ENCODE measurements at regions not wholly inside any gene's neighbourhood (a gene's known extent, or its start where the extent isn't known, plus 50 kb on each side); places are given as distances from the start of the nearest gene placed in this dataset.

- H3K4me3 Mint-ChIP-seq = no peak overlapping the region
- H3K4me1 Mint-ChIP-seq = peaks cover 2% of the 10 kb centered on the region
- H3K27me3 Mint-ChIP-seq = no peaks in the 10 kb centered on the region
- no peaks in the 10 kb centered on the region for H3K9me3 Mint-ChIP-seq
- no peak overlapping the region for H3K27ac Mint-ChIP-seq
- DNase-seq = no peak
- H3K36me3 Mint-ChIP-seq = no peaks in the 10 kb centered on the region
Observed at GRCh38 chrX:40268188-40268520, 170.4 kb upstream of the BCOR start.

- no peaks in the 10 kb centered on the region for H3K9me3 Mint-ChIP-seq
- peak overlapping the region; percentile 65 for H3K4me3 Mint-ChIP-seq
- H3K27ac Mint-ChIP-seq = no peak overlapping the region
- no peaks in the 10 kb centered on the region for H3K27me3 Mint-ChIP-seq
- peaks cover 2% of the 10 kb centered on the region for H3K4me1 Mint-ChIP-seq
- DNase-seq = no peak
- H3K36me3 Mint-ChIP-seq = no peaks in the 10 kb centered on the region
Observed at GRCh38 chrX:40267334-40268187, 169.8 kb upstream of the BCOR start.

GRCh38 chrX:40266490-40267333, 169.0 kb upstream of the BCOR start:
- Mint-ChIP-seq H3K36me3 (no peaks in the 10 kb centered on the region), H3K4me1 (peaks cover 2% of the 10 kb centered on the region), H3K27ac (peak overlapping the region; percentile 51)

GRCh38 chrX:40265936-40266335, 168.2 kb upstream of the BCOR start:
- Mint-ChIP-seq H3K4me3 (peak overlapping the region; percentile 37), H3K9me3 (no peaks in the 10 kb centered on the region), H3K27ac (no peak overlapping the region), H3K4me1 (peaks cover 2% of the 10 kb centered on the region), H3K27me3 (no peaks in the 10 kb centered on the region), H3K36me3 (no peaks in the 10 kb centered on the region)
- DNase-seq = no peak

More at GRCh38 chrX:40266490-40267333, 169.0 kb upstream of the BCOR start:
- Mint-ChIP-seq H3K4me3 (peak overlapping the region; percentile 65), H3K9me3 (no peaks in the 10 kb centered on the region), H3K27me3 (no peaks in the 10 kb centered on the region)
- peak; percentile 52 for DNase-seq

- peaks cover 2% of the 10 kb centered on the region for H3K4me1 Mint-ChIP-seq
- no peak overlapping the region for H3K4me3 Mint-ChIP-seq
- no peaks in the 10 kb centered on the region for H3K36me3 Mint-ChIP-seq
Observed at GRCh38 chrX:40263014-40263560, 165.3 kb upstream of the BCOR start.

GRCh38 chrX:40262157-40263013, 164.6 kb upstream of the BCOR start:
- no peak overlapping the region for H3K4me3 Mint-ChIP-seq
- H3K9me3 Mint-ChIP-seq = no peaks in the 10 kb centered on the region
- H3K27ac Mint-ChIP-seq = no peak overlapping the region
- no peak for DNase-seq
- H3K27me3 Mint-ChIP-seq = no peaks in the 10 kb centered on the region
- H3K4me1 Mint-ChIP-seq = no peaks in the 10 kb centered on the region
- no peaks in the 10 kb centered on the region for H3K36me3 Mint-ChIP-seq

More at GRCh38 chrX:40263014-40263560, 165.3 kb upstream of the BCOR start:
- DNase-seq = no peak
- H3K9me3 Mint-ChIP-seq = no peaks in the 10 kb centered on the region
- no peaks in the 10 kb centered on the region for H3K27me3 Mint-ChIP-seq
- H3K27ac Mint-ChIP-seq = no peak overlapping the region

GRCh38 chrX:40261833-40262156, 164.0 kb upstream of the BCOR start:
- Mint-ChIP-seq H3K27ac (no peak overlapping the region), H3K4me1 (no peaks in the 10 kb centered on the region), H3K27me3 (no peaks in the 10 kb centered on the region), H3K36me3 (no peaks in the 10 kb centered on the region), H3K4me3 (no peak overlapping the region), H3K9me3 (no peaks in the 10 kb centered on the region)
- DNase-seq = no peak

GRCh38 chrX:40260146-40260747, 162.5 kb upstream of the BCOR start:
- Mint-ChIP-seq H3K27me3 (no peaks in the 10 kb centered on the region), H3K36me3 (no peaks in the 10 kb centered on the region), H3K4me1 (no peaks in the 10 kb centered on the region), H3K9me3 (no peaks in the 10 kb centered on the region), H3K4me3 (no peak overlapping the region), H3K27ac (no peak overlapping the region)
- DNase-seq = no peak

- Mint-ChIP-seq H3K36me3 (no peaks in the 10 kb centered on the region), H3K4me3 (no peak overlapping the region), H3K27me3 (no peaks in the 10 kb centered on the region), H3K9me3 (no peaks in the 10 kb centered on the region), H3K27ac (no peak overlapping the region), H3K4me1 (no peaks in the 10 kb centered on the region)
- no peak for DNase-seq
Observed at GRCh38 chrX:40258909-40259308, 161.2 kb upstream of the BCOR start.

GRCh38 chrX:40253771-40254170, 156.0 kb upstream of the BCOR start:
- DNase-seq = no peak
- no peaks in the 10 kb centered on the region for H3K9me3 Mint-ChIP-seq
- H3K27me3 Mint-ChIP-seq = no peaks in the 10 kb centered on the region
- no peaks in the 10 kb centered on the region for H3K4me1 Mint-ChIP-seq
- no peak overlapping the region for H3K27ac Mint-ChIP-seq
- H3K4me3 Mint-ChIP-seq = no peak overlapping the region
- H3K36me3 Mint-ChIP-seq = no peaks in the 10 kb centered on the region

- Mint-ChIP-seq H3K4me1 (peaks cover 3% of the 10 kb centered on the region), H3K9me3 (no peaks in the 10 kb centered on the region)
Observed at GRCh38 chrX:40249582-40249981, 151.8 kb upstream of the BCOR start.

GRCh38 chrX:40248822-40249221, 151.1 kb upstream of the BCOR start:
- H3K27me3 Mint-ChIP-seq = no peaks in the 10 kb centered on the region
- H3K27ac Mint-ChIP-seq = no peak overlapping the region
- no peaks in the 10 kb centered on the region for H3K36me3 Mint-ChIP-seq
- H3K4me3 Mint-ChIP-seq = no peak overlapping the region
- no peak for DNase-seq
- H3K9me3 Mint-ChIP-seq = no peaks in the 10 kb centered on the region
- H3K4me1 Mint-ChIP-seq = peaks cover 3% of the 10 kb centered on the region

More at GRCh38 chrX:40249582-40249981, 151.8 kb upstream of the BCOR start:
- no peak overlapping the region for H3K27ac Mint-ChIP-seq
- DNase-seq = no peak
- H3K36me3 Mint-ChIP-seq = no peaks in the 10 kb centered on the region
- no peaks in the 10 kb centered on the region for H3K27me3 Mint-ChIP-seq
- no peak overlapping the region for H3K4me3 Mint-ChIP-seq

GRCh38 chrX:40247848-40248622, 150.3 kb upstream of the BCOR start:
- no peaks in the 10 kb centered on the region for H3K27me3 Mint-ChIP-seq
- DNase-seq = no peak
- H3K4me3 Mint-ChIP-seq = no peak overlapping the region
- no peaks in the 10 kb centered on the region for H3K36me3 Mint-ChIP-seq
- peaks cover 3% of the 10 kb centered on the region for H3K4me1 Mint-ChIP-seq
- no peak overlapping the region for H3K27ac Mint-ChIP-seq
- H3K9me3 Mint-ChIP-seq = no peaks in the 10 kb centered on the region

- H3K4me3 Mint-ChIP-seq = no peak overlapping the region
- H3K9me3 Mint-ChIP-seq = no peaks in the 10 kb centered on the region
- H3K27ac Mint-ChIP-seq = no peak overlapping the region
- no peaks in the 10 kb centered on the region for H3K27me3 Mint-ChIP-seq
- H3K4me1 Mint-ChIP-seq = peaks cover 3% of the 10 kb centered on the region
- no peaks in the 10 kb centered on the region for H3K36me3 Mint-ChIP-seq
- no peak for DNase-seq
Observed at GRCh38 chrX:40247382-40247781, 149.6 kb upstream of the BCOR start.
